ENCODE measurements at regions not wholly inside any gene's neighbourhood (a gene's known extent, or its start where the extent isn't known, plus 50 kb on each side); places are given as distances from the start of the nearest gene placed in this dataset.

- CTCF ChIA-PET = interaction anchor here (0.7 kb wide), 1 partner anchor 235 kb away, joined by 3 read pairs; no protein-coding TSS in a partner anchor
These were observed 702.4 kb upstream of the FZD8 start for GRCh38 chr10:36344240-36345174.

GRCh38 chr10:36342781-36343180 lies 700.7 kb upstream of the FZD8 start:
- DNase-seq = no peak
- H3K27me3 Mint-ChIP-seq = no peaks in the 10 kb centered on the region
- no peak overlapping the region for H3K27ac Mint-ChIP-seq
- no peaks in the 10 kb centered on the region for H3K4me1 Mint-ChIP-seq
- POLR2A ChIA-PET = no interaction called here
- H3K9me3 Mint-ChIP-seq = peaks cover 8% of the 10 kb centered on the region
- no peaks in the 10 kb centered on the region for H3K36me3 Mint-ChIP-seq (ENCODE audit: low read depth)
- CTCF ChIA-PET = no interaction called here
- no peak overlapping the region for H3K4me3 Mint-ChIP-seq

More at GRCh38 chr10:36344240-36345174, 702.4 kb upstream of the FZD8 start:
- no peaks in the 10 kb centered on the region for H3K27me3 Mint-ChIP-seq
- POLR2A ChIA-PET = no interaction called here
- no peaks in the 10 kb centered on the region for H3K4me1 Mint-ChIP-seq
- no peaks in the 10 kb centered on the region for H3K36me3 Mint-ChIP-seq (ENCODE audit: low read depth)
- no peak overlapping the region for H3K27ac Mint-ChIP-seq
- peaks cover 8% of the 10 kb centered on the region for H3K9me3 Mint-ChIP-seq
- H3K4me3 Mint-ChIP-seq = no peak overlapping the region
- no peak for DNase-seq

DNA sequence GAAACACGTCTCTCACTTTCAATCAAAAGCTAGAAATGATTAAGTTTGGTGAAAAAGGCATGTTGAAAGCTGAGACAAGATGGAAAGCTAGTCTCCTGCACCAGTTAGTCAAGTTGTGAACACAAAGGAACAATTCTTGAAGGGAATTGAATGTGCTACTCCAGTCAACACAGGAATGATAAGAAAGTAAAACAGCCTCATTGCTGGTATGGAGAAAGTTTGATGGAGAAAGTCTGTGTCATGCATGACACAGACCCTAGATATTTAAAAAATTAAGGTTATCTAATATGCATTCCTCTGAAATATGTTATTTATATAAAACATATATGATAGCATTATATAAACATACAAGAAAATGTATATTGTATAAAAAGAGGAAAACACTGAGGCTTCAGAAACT lies 699.4 kb upstream of the FZD8 start:
- no peaks in the 10 kb centered on the region for H3K36me3 Mint-ChIP-seq (ENCODE audit: low read depth)
- ChIA-PET CTCF (no interaction called here), POLR2A (no interaction called here)
- no peaks in the 10 kb centered on the region for H3K4me1 Mint-ChIP-seq
- H3K9me3 Mint-ChIP-seq = peaks cover 7% of the 10 kb centered on the region
- no peak overlapping the region for H3K27ac Mint-ChIP-seq
- no peaks in the 10 kb centered on the region for H3K27me3 Mint-ChIP-seq
- no peak overlapping the region for H3K4me3 Mint-ChIP-seq
- DNase-seq = no peak

DNA sequence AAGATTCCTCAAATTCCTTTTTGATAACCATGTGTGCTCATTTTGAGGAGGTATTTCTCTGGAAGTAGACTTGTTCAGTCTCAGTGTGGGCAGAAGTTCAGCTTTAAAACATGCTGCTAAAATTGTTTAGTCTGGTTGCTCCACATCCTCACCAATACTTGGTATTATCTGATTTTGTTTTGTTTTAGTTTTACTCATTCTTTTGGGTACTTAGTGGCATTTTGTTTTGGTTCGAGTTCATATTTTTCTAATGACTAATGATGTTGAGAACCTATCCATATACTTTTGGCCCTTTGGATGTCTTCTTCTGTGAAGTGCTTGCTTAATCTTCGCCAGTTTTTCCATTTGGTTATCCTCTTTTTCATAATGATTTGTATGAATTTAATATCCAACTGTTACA lies 694.2 kb upstream of the FZD8 start:
- H3K4me1 Mint-ChIP-seq = no peaks in the 10 kb centered on the region
- POLR2A ChIA-PET = no interaction called here
- H3K9me3 Mint-ChIP-seq = peaks cover 4% of the 10 kb centered on the region
- CTCF ChIA-PET = no interaction called here
- no peak overlapping the region for H3K27ac Mint-ChIP-seq
- H3K27me3 Mint-ChIP-seq = no peaks in the 10 kb centered on the region
- no peak for DNase-seq
- no peaks in the 10 kb centered on the region for H3K36me3 Mint-ChIP-seq (ENCODE audit: low read depth)
- H3K4me3 Mint-ChIP-seq = no peak overlapping the region

- DNase-seq = no peak
- Mint-ChIP-seq H3K4me3 (no peak overlapping the region), H3K36me3 (ENCODE audit: low read depth) (no peaks in the 10 kb centered on the region), H3K4me1 (no peaks in the 10 kb centered on the region), H3K27me3 (no peaks in the 10 kb centered on the region), H3K9me3 (peaks cover 2% of the 10 kb centered on the region), H3K27ac (no peak overlapping the region)
- ChIA-PET CTCF (no interaction called here), POLR2A (no interaction called here)
These were observed 691.4 kb upstream of the FZD8 start for GRCh38 chr10:36333446-36333845.

DNA sequence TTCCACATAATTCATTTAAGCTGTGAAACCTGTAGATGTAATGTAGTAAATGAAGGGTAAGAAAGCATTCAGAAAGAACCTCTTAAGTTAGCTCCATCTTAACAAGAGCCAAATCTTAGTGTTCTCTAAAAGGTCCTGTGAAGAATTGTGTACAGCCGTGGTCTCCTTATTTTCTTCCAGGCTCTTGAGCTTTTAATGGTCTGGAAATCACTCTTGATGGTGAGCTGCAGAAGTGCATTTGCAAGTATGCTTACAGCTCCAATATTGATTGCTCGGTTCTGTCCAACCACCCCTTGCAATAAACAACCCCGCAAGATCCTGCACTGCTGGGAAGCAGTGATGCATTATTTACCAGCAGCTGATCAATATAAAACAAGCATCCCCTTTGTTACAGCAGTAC lies 690.8 kb upstream of the FZD8 start:
- Mint-ChIP-seq H3K9me3 (peaks cover 2% of the 10 kb centered on the region), H3K4me3 (no peak overlapping the region), H3K36me3 (ENCODE audit: low read depth) (no peaks in the 10 kb centered on the region), H3K27ac (no peak overlapping the region), H3K27me3 (no peaks in the 10 kb centered on the region), H3K4me1 (no peaks in the 10 kb centered on the region)
- POLR2A ChIA-PET = no interaction called here
- CTCF ChIA-PET = no interaction called here
- no peak for DNase-seq

GRCh38 chr10:36331121-36331520 lies 689.0 kb upstream of the FZD8 start:
- no peaks in the 10 kb centered on the region for H3K4me1 Mint-ChIP-seq
- no peak for DNase-seq
- no peaks in the 10 kb centered on the region for H3K36me3 Mint-ChIP-seq (ENCODE audit: low read depth)
- no peak overlapping the region for H3K27ac Mint-ChIP-seq
- ChIA-PET POLR2A (no interaction called here), CTCF (no interaction called here)
- no peak overlapping the region for H3K4me3 Mint-ChIP-seq
- peaks cover 2% of the 10 kb centered on the region for H3K9me3 Mint-ChIP-seq
- no peaks in the 10 kb centered on the region for H3K27me3 Mint-ChIP-seq

- H3K27me3 Mint-ChIP-seq = no peaks in the 10 kb centered on the region
- POLR2A ChIA-PET = no interaction called here
- no peak for DNase-seq
These were observed 683.7 kb upstream of the FZD8 start for GRCh38 chr10:36325815-36326214.

GRCh38 chr10:36324831-36325230 lies 682.7 kb upstream of the FZD8 start:
- Mint-ChIP-seq H3K36me3 (ENCODE audit: low read depth) (no peaks in the 10 kb centered on the region), H3K4me3 (no peak overlapping the region), H3K27me3 (no peaks in the 10 kb centered on the region), H3K27ac (no peak overlapping the region), H3K4me1 (no peaks in the 10 kb centered on the region), H3K9me3 (peaks cover 6% of the 10 kb centered on the region)
- DNase-seq = no peak
- CTCF ChIA-PET = no interaction called here
- POLR2A ChIA-PET = no interaction called here

More at GRCh38 chr10:36325815-36326214, 683.7 kb upstream of the FZD8 start:
- Mint-ChIP-seq H3K4me3 (no peak overlapping the region), H3K4me1 (no peaks in the 10 kb centered on the region), H3K27ac (no peak overlapping the region), H3K36me3 (ENCODE audit: low read depth) (no peaks in the 10 kb centered on the region), H3K9me3 (peaks cover 2% of the 10 kb centered on the region)
- CTCF ChIA-PET = no interaction called here

DNA sequence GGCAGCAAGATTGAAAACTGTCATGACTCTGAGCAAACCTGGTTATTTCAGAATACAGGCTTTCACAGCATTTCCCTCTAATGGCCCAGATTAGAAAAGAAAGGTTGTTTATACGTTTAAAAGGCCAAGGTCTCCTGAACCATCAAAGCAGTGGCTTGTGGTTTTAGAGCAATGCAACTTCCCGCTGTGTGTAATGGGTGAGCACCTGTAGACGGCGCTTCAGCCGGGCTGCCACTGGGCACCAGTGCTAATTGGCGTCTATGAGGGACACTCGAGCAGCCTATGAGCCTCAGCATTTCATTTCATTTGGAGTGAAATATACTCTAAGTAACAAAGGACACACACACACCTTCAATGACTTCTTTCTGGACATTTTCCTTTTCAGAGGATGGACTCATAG lies 671.0 kb upstream of the FZD8 start:
- H3K4me1 Mint-ChIP-seq = no peaks in the 10 kb centered on the region
- peaks cover 2% of the 10 kb centered on the region for H3K9me3 Mint-ChIP-seq
- H3K27me3 Mint-ChIP-seq = no peaks in the 10 kb centered on the region
- ChIA-PET POLR2A (no interaction called here), CTCF (no interaction called here)
- no peak overlapping the region for H3K4me3 Mint-ChIP-seq
- H3K27ac Mint-ChIP-seq = no peak overlapping the region
- H3K36me3 Mint-ChIP-seq (ENCODE audit: low read depth) = no peaks in the 10 kb centered on the region
- DNase-seq = no peak

DNA sequence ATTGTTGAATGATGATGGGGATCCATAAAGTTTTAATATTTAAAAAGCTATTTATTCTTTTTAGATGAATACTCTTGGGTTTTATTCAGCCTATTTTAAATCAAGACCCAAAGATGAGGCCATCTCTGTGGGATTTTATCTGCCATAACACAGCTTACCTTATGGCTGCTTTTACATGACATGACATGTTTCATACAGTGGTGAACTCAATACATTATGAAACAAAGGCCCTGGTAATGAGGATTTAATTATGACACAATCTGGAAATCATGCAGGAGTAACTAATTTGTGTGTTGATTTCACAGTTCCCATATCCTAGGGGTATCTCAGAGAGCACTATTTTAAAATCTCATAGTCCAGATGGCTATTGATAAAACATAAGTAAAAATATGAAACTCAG lies 661.8 kb upstream of the FZD8 start:
- Mint-ChIP-seq H3K4me3 (no peak overlapping the region), H3K4me1 (no peaks in the 10 kb centered on the region), H3K36me3 (ENCODE audit: low read depth) (no peaks in the 10 kb centered on the region), H3K27ac (no peak overlapping the region), H3K27me3 (no peaks in the 10 kb centered on the region), H3K9me3 (peaks cover 3% of the 10 kb centered on the region)
- POLR2A ChIA-PET = no interaction called here
- CTCF ChIA-PET = no interaction called here
- DNase-seq = no peak

GRCh38 chr10:36302086-36302485 lies 660.0 kb upstream of the FZD8 start:
- H3K4me3 Mint-ChIP-seq = no peak overlapping the region
- no peaks in the 10 kb centered on the region for H3K4me1 Mint-ChIP-seq
- DNase-seq = no peak
- no peaks in the 10 kb centered on the region for H3K36me3 Mint-ChIP-seq (ENCODE audit: low read depth)
- no peaks in the 10 kb centered on the region for H3K27me3 Mint-ChIP-seq
- ChIA-PET POLR2A (no interaction called here), CTCF (no interaction called here)
- H3K9me3 Mint-ChIP-seq = no peaks in the 10 kb centered on the region
- H3K27ac Mint-ChIP-seq = no peak overlapping the region

- H3K36me3 Mint-ChIP-seq (ENCODE audit: low read depth) = no peaks in the 10 kb centered on the region
- no peaks in the 10 kb centered on the region for H3K9me3 Mint-ChIP-seq
- ChIA-PET POLR2A (no interaction called here), CTCF (no interaction called here)
- no peaks in the 10 kb centered on the region for H3K27me3 Mint-ChIP-seq
- no peak overlapping the region for H3K4me3 Mint-ChIP-seq
- no peaks in the 10 kb centered on the region for H3K4me1 Mint-ChIP-seq
- no peak for DNase-seq
- no peak overlapping the region for H3K27ac Mint-ChIP-seq
These were observed 659.4 kb upstream of the FZD8 start for GRCh38 chr10:36301539-36301938.

DNA sequence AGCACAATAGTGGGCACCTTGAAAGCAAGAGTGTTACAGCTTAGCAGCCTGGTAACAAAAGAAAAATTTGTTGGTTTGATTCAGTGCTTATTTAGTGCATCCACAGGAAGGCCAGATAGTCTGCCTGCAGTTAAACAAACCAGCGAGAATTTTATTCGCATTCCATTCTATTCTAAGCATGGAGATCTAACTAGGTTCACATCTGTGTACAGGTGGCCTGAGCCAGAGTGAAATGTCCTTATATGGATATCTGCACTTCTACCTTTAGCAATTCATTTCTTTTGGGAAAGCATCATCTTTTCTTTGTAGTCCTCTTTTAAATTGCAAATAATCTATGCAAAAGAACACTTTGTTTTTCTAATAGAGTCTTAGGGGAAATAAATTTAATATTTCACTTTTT lies 659.0 kb upstream of the FZD8 start:
- Mint-ChIP-seq H3K36me3 (ENCODE audit: low read depth) (no peaks in the 10 kb centered on the region), H3K4me1 (no peaks in the 10 kb centered on the region), H3K9me3 (no peaks in the 10 kb centered on the region), H3K4me3 (no peak overlapping the region), H3K27me3 (no peaks in the 10 kb centered on the region), H3K27ac (no peak overlapping the region)
- POLR2A ChIA-PET = no interaction called here
- CTCF ChIA-PET = no interaction called here
- no peak for DNase-seq

Data from activated CD4-positive, alpha-beta T cell treated with anti-CD3 and anti-CD28 coated beads, Interleukin-2, amount 10 ng/mL, durations not matched to agents 7 days and 5 days (primary cell).